ENCODE measurements at regions not wholly inside any gene's neighbourhood (a gene's known extent, or its start where the extent isn't known, plus 50 kb on each side); places are given as distances from the start of the nearest gene placed in this dataset.

DNA sequence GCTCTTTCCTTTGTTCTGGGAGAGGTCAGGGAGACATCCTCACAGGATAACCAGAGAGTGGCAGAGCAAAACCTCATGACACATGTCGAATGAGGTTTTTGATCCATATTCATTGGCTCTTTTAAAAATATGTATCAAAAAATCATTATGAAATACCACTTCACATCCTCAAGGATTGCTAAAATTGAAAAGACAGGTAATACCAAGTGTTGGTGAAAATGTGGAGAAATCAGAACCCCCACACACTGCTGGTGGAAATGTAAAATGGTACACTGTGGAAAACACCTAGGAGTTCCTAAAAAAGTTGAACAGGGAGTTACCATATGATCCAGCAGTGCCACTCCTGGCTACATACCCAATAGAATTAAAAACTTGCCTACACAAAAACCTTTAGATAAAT is 107.8 kb upstream of the ARID2 start:
- no peak for TF ChIP-seq POLR2A (IDR thresholded peaks at IDR 0.05)
- TF ChIP-seq, protein P1, sequence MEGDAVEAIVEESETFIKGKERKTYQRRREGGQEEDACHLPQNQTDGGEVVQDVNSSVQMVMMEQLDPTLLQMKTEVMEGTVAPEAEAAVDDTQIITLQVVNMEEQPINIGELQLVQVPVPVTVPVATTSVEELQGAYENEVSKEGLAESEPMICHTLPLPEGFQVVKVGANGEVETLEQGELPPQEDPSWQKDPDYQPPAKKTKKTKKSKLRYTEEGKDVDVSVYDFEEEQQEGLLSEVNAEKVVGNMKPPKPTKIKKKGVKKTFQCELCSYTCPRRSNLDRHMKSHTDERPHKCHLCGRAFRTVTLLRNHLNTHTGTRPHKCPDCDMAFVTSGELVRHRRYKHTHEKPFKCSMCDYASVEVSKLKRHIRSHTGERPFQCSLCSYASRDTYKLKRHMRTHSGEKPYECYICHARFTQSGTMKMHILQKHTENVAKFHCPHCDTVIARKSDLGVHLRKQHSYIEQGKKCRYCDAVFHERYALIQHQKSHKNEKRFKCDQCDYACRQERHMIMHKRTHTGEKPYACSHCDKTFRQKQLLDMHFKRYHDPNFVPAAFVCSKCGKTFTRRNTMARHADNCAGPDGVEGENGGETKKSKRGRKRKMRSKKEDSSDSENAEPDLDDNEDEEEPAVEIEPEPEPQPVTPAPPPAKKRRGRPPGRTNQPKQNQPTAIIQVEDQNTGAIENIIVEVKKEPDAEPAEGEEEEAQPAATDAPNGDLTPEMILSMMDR (IDR thresholded peaks at IDR 0.05): no peak
